WERI-Rb-1 (cell line): ENCODE measurements at regions not wholly inside any gene's neighbourhood (a gene's known extent, or its start where the extent isn't known, plus 50 kb on each side); places are given as distances from the start of the nearest gene placed in this dataset.

Experiments
- DNase-seq: peaks from one replicate; pipeline ENCODE4 v3.0.0-alpha.2; 2020
- H3K27ac ChIP-seq: fragments of 250-450 bp; sonication (Bioruptor Pico); 2 replicates; pipeline ENCODE4 v1.5.1; 2020; ENCODE audit warnings: mild to moderate bottlenecking, moderate library complexity
- H3K27me3 ChIP-seq: fragments of 250-450 bp; sonication (Bioruptor Pico); 2 replicates; pipeline ENCODE4 v1.5.1; 2021; ENCODE audit warnings: mild to moderate bottlenecking, low read depth, moderate library complexity; ENCODE audit not compliant: insufficient read depth, severe bottlenecking
- H3K36me3 ChIP-seq: fragments of 250-450 bp; sonication (Bioruptor Pico); 2 replicates; pipeline ENCODE4 v1.5.1; 2020; ENCODE audit warnings: mild to moderate bottlenecking, moderate library complexity
- H3K4me3 ChIP-seq: 2 replicates; pipeline ENCODE4 v1.5.1; 2011; ENCODE audit warnings: low read depth, mild to moderate bottlenecking, control low read depth, low read length
- H3K9me3 ChIP-seq: fragments of 250-450 bp; sonication (Bioruptor Pico); 2 replicates; pipeline ENCODE4 v1.5.1; 2021; ENCODE audit warnings: mild to moderate bottlenecking, moderate library complexity; ENCODE audit not compliant: severe bottlenecking
- CTCF ChIP-seq: IDR thresholded peaks from 2 replicates; pipeline ENCODE4 v1.5.1; 2011; ENCODE audit warnings: low read depth, mild to moderate bottlenecking, control low read depth, inconsistent platforms, low read length

DNA sequence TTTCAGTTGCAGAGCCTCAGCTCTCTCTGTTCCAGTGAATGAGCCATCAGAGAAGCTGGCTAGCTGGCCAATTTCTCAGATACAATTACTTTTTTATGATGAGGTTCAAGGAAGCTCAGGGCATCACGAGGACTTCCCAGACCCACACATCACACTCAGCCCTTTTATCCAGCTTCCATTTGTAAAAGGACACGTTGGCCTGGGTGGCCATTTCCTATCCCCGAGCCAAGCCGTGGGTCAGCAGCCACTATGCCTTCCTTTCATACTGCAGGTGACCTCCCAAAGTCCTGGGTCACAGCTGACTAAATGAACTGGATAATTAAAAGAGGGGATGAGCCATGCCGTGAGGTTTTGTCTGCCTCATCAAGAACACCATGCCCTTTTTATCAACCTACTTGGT is 236.9 kb upstream of the PPARGC1A start:
- Histone ChIP-seq H3K27me3 (no peaks in the 10 kb centered on the region), H3K4me3 (no peak overlapping the region), H3K27ac (no peak overlapping the region), H3K36me3 (no peaks in the 10 kb centered on the region), H3K9me3 (no peaks in the 10 kb centered on the region)
- TF ChIP-seq CTCF, result no peak
- no peak for DNase-seq

DNA sequence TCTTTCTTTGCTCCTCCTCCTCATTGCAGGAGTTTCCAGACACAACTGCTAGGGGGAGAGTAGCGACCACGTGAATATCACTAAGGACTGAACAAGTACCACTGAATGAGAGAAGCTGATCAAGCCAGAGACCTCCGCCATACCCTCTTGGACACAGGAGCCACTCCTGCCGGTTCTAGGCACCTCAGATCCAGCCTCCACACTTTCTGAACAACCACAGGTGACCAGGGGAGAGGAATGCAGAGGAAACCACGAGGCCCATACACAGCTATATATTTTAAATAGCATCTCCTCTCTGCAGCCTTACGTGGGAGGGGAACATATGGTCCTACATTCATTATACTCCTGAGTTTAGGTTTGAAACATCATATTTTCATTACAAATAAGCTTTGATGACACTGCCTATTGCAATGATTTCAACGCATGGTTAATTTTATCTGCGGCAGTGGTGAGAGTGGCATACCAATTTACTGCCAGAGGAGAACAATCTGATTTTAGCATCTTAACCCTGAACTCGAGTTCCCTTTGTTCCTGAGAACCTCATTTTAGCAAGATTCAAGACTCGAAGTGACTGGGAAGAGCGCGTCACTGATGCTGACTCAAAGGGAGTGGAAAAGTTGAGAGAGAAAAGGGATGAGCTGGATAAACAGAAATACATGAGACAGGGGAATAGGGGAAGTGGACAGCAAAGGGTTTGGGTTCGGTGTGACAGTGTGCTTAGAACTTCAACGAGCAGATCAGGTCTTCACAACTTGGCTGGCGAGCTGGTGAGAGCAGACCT is 231.7 kb upstream of the PPARGC1A start:
- Histone ChIP-seq H3K4me3 (no peak overlapping the region), H3K36me3 (no peaks in the 10 kb centered on the region), H3K27ac (no peak overlapping the region), H3K9me3 (no peaks in the 10 kb centered on the region), H3K27me3 (no peaks in the 10 kb centered on the region)
- TF ChIP-seq CTCF, result no peak
- no peak for DNase-seq

DNA sequence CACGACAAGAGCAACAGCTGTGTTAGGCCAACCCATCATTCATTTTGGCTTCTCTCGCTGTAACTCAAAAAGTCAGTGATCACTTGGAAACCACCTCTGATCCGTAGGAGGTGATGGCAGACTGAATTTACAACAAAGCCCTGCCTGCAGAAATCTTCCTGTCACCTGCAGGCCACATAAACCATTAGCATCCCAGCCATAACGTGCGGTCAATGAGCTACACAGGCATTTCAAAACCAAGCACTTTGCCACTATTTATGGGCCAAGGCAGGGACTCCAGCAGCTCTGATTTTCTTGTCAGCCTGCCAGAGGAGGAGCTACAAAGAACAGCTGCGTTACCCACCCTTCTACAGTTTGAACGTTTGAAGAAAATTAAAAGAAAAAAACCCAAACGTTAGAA is 228.1 kb upstream of the PPARGC1A start:
- Histone ChIP-seq H3K27me3 (no peaks in the 10 kb centered on the region), H3K4me3 (no peak overlapping the region), H3K36me3 (no peaks in the 10 kb centered on the region), H3K9me3 (no peaks in the 10 kb centered on the region), H3K27ac (no peak overlapping the region)
- no peak for DNase-seq
- no peak for TF ChIP-seq CTCF

DNA sequence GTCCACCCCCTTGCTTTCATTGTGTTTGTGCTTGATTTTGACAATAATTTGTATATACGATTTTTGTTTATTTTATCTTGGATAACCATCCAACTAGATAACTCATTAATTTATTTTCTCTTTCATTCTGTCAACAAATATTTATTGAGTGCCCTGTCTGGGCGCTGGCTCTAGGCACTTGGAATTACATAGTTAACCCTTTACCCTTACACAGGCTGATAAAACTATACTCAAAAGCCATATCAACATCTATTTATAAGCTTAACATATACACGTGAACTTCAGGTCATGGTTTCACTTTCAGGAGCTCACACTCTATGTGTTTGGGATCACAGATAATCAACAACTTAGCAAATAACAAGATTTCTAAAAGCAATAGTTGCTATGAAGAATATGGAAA is 226.3 kb upstream of the PPARGC1A start:
- no peaks in the 10 kb centered on the region for H3K36me3 ChIP-seq
- no peaks in the 10 kb centered on the region for H3K27me3 ChIP-seq
- no peaks in the 10 kb centered on the region for H3K9me3 ChIP-seq
- H3K4me3 ChIP-seq, result no peak overlapping the region
- TF ChIP-seq CTCF, result no peak
- no peak for DNase-seq
- H3K27ac ChIP-seq, result no peak overlapping the region

- Histone ChIP-seq H3K36me3 (no peaks in the 10 kb centered on the region), H3K9me3 (no peaks in the 10 kb centered on the region), H3K4me3 (no peak overlapping the region), H3K27ac (no peak overlapping the region), H3K27me3 (no peaks in the 10 kb centered on the region)
- TF ChIP-seq CTCF, result no peak
- no peak for DNase-seq
Measured at GRCh38 chr4:24114919-24115500, 225.2 kb upstream of the PPARGC1A start.
